Loucy (cell line): ENCODE measurements at regions not wholly inside any gene's neighbourhood (a gene's known extent, or its start where the extent isn't known, plus 50 kb on each side); places are given as distances from the start of the nearest gene placed in this dataset.

ENCODE experiments used
- H2AFZ ChIP-seq: fragments of 200-600 bp; sonication (generic); 2 replicates; pipeline ENCODE4 v1.6.0; 2016; ENCODE audit warnings: antibody characterized with exemption, mild to moderate bottlenecking, low read length, moderate library complexity
- H3F3A ChIP-seq: fragments of 200-600 bp; 2 replicates; pipeline ENCODE4 v1.6.0; 2016; ENCODE audit warnings: antibody characterized with exemption, low read depth, mild to moderate bottlenecking
- H3K27me3 ChIP-seq: fragments of 200-600 bp; sonication (generic); 2 replicates; pipeline ENCODE4 v1.6.1; 2014; ENCODE audit warnings: low read length, mild to moderate bottlenecking; ENCODE audit not compliant: insufficient read depth, poor library complexity, severe bottlenecking
- H3K36me3 ChIP-seq: fragments of 200-600 bp; sonication (generic); 2 replicates; pipeline ENCODE4 v1.6.1; 2016; ENCODE audit warnings: low read length; ENCODE audit not compliant: insufficient read depth
- H3K4me1 ChIP-seq: fragments of 200-600 bp; sonication (generic); 2 replicates; pipeline ENCODE4 v1.5.1; 2014; ENCODE audit warnings: low read length, mild to moderate bottlenecking; ENCODE audit not compliant: insufficient read depth, poor library complexity, severe bottlenecking
- H3K4me2 ChIP-seq: fragments of 200-600 bp; sonication (generic); 2 replicates; pipeline ENCODE4 v1.6.0; 2014; ENCODE audit warnings: antibody characterized with exemption, low read length, low read depth, mild to moderate bottlenecking; ENCODE audit not compliant: poor library complexity, severe bottlenecking
- H3K4me3 ChIP-seq: fragments of 200-600 bp; sonication (generic); 2 replicates; pipeline ENCODE4 v1.5.1; 2014; ENCODE audit warnings: low read length, mild to moderate bottlenecking, mixed read lengths; ENCODE audit not compliant: poor library complexity, severe bottlenecking
- H3K79me2 ChIP-seq: fragments of 200-600 bp; sonication (generic); 2 replicates; pipeline ENCODE4 v1.6.1; 2014; ENCODE audit warnings: low read length; ENCODE audit not compliant: insufficient read depth
- H3K9ac ChIP-seq: fragments of 200-600 bp; sonication (generic); 2 replicates; pipeline ENCODE4 v1.6.0; 2014; ENCODE audit warnings: mild to moderate bottlenecking, low read depth, low read length, moderate library complexity; ENCODE audit not compliant: poor library complexity, severe bottlenecking
- H3K9me2 ChIP-seq: fragments of 200-600 bp; sonication (generic); replicated peaks from 2 replicates; pipeline ENCODE4 v1.6.1; 2016; ENCODE audit warnings: low read depth, low read length, mixed read lengths
- H3K9me3 ChIP-seq: fragments of 200-600 bp; sonication (generic); 2 replicates; pipeline ENCODE4 v1.6.1; 2014; ENCODE audit warnings: mild to moderate bottlenecking, antibody characterized with exemption, low read length, low read depth; ENCODE audit not compliant: insufficient read depth
- H4K20me1 ChIP-seq: fragments of 200-600 bp; sonication (generic); 2 replicates; pipeline ENCODE4 v1.6.0; 2014; ENCODE audit warnings: antibody characterized with exemption, low read length, mild to moderate bottlenecking; ENCODE audit not compliant: insufficient read depth, poor library complexity, severe bottlenecking
- CTCF ChIP-seq: fragments of 200-600 bp; sonication (generic); conservative IDR thresholded peaks from 2 replicates; pipeline ENCODE4 v1.5.1; 2014; ENCODE audit warnings: mild to moderate bottlenecking, antibody characterized with exemption, low read length
- EZH2phosphoT487 ChIP-seq: fragments of 200-600 bp; IDR thresholded peaks from 2 replicates; pipeline ENCODE4 v1.6.1; 2018; ENCODE audit warnings: antibody characterized with exemption, mild to moderate bottlenecking, moderate library complexity, borderline replicate concordance

- no peaks in the 10 kb centered on the region for H3K4me1 ChIP-seq
- H2AFZ ChIP-seq: no peak overlapping the region
- no peak overlapping the region for H3K4me2 ChIP-seq
Measured at GRCh38 chr15:35648941-35649340, 103.0 kb upstream of the DPH6 start.

GRCh38 chr15:35649575-35649974, 103.6 kb upstream of the DPH6 start:
- H3K4me1 ChIP-seq: no peaks in the 10 kb centered on the region

More at GRCh38 chr15:35648941-35649340, 103.0 kb upstream of the DPH6 start:
- Histone ChIP-seq H3K27me3 (no peaks in the 10 kb centered on the region), H3K9me2 (no peaks in the 10 kb centered on the region), H3K36me3 (no peaks in the 10 kb centered on the region), H3F3A (no peaks in the 10 kb centered on the region), H3K79me2 (no peaks in the 10 kb centered on the region), H3K9me3 (no peaks in the 10 kb centered on the region), H3K4me3 (no peak overlapping the region), H3K9ac (no peak overlapping the region), H4K20me1 (no peaks in the 10 kb centered on the region)
- no peak for TF ChIP-seq CTCF
- TF ChIP-seq EZH2phosphoT487: no peak

GRCh38 chr15:35654332-35654731, 108.4 kb upstream of the DPH6 start:
- Histone ChIP-seq H3K4me3 (no peak overlapping the region), H2AFZ (no peak overlapping the region), H3K36me3 (no peaks in the 10 kb centered on the region), H3K9me2 (no peaks in the 10 kb centered on the region), H3K4me2 (no peak overlapping the region), H3K4me1 (no peaks in the 10 kb centered on the region), H3K9me3 (no peaks in the 10 kb centered on the region), H3K9ac (no peak overlapping the region), H3K27me3 (no peaks in the 10 kb centered on the region), H3F3A (no peaks in the 10 kb centered on the region), H4K20me1 (no peaks in the 10 kb centered on the region), H3K79me2 (no peaks in the 10 kb centered on the region)
- TF ChIP-seq CTCF: no peak

More at GRCh38 chr15:35649575-35649974, 103.6 kb upstream of the DPH6 start:
- H3F3A ChIP-seq: no peaks in the 10 kb centered on the region
- no peak overlapping the region for H3K9ac ChIP-seq
- H4K20me1 ChIP-seq: no peaks in the 10 kb centered on the region
- no peaks in the 10 kb centered on the region for H3K36me3 ChIP-seq
- TF ChIP-seq CTCF (no peak), EZH2phosphoT487 (no peak)
- no peaks in the 10 kb centered on the region for H3K9me3 ChIP-seq
- H3K9me2 ChIP-seq: no peaks in the 10 kb centered on the region
- no peak overlapping the region for H3K4me3 ChIP-seq
- H3K79me2 ChIP-seq: no peaks in the 10 kb centered on the region
- H2AFZ ChIP-seq: no peak overlapping the region
- no peak overlapping the region for H3K4me2 ChIP-seq
- no peaks in the 10 kb centered on the region for H3K27me3 ChIP-seq
